ENCODE measurements at regions not wholly inside any gene's neighbourhood (a gene's known extent, or its start where the extent isn't known, plus 50 kb on each side); places are given as distances from the start of the nearest gene placed in this dataset.

DNA sequence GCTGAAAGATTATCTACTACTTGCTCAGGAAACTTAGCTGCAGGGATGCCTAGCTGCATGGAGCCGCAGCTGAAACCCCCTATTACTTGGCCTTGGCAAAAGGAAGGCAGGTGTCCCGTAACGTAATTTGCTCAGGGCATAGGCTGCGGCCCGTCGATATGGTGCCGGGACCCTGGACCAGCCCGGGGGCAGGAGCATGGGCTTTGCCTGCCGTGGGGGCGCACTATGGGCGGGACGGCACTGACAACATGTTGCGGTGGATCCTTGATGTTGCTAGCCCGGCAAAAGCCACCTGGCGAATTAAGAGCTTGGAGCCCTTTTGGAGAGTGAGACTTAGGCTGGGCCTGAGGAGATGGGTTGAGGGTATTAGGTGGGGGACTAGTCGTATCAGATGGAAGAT is 1551.2 kb downstream of the AACS start:
- TF ChIP-seq, protein P1, sequence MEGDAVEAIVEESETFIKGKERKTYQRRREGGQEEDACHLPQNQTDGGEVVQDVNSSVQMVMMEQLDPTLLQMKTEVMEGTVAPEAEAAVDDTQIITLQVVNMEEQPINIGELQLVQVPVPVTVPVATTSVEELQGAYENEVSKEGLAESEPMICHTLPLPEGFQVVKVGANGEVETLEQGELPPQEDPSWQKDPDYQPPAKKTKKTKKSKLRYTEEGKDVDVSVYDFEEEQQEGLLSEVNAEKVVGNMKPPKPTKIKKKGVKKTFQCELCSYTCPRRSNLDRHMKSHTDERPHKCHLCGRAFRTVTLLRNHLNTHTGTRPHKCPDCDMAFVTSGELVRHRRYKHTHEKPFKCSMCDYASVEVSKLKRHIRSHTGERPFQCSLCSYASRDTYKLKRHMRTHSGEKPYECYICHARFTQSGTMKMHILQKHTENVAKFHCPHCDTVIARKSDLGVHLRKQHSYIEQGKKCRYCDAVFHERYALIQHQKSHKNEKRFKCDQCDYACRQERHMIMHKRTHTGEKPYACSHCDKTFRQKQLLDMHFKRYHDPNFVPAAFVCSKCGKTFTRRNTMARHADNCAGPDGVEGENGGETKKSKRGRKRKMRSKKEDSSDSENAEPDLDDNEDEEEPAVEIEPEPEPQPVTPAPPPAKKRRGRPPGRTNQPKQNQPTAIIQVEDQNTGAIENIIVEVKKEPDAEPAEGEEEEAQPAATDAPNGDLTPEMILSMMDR (IDR thresholded peaks at IDR 0.05): no peak
- no peak for TF ChIP-seq POLR2A (IDR thresholded peaks at IDR 0.05)

All from stomach (tissue), 4 donors.